Smooth muscle cell (in vitro differentiated cells): ENCODE measurements at regions not wholly inside any gene's neighbourhood (a gene's known extent, or its start where the extent isn't known, plus 50 kb on each side); places are given as distances from the start of the nearest gene placed in this dataset.

ENCODE experiments used
- DNase-seq: peaks from one replicate; lab custom pipeline; 2025; ENCODE audit not compliant: unreplicated experiment; lab: John Stamatoyannopoulos, UW
- H2AFZ ChIP-seq: fragments of 200-600 bp; sonication (generic); 2 replicates; pipeline ENCODE4 v1.6.0; 2016; ENCODE audit warnings: antibody characterized with exemption, low read depth, mild to moderate bottlenecking
- H3F3A ChIP-seq: fragments of 200-600 bp; sonication (generic); 2 replicates; pipeline ENCODE4 v1.6.0; 2017; ENCODE audit warnings: antibody characterized with exemption, low read depth
- H3K27ac ChIP-seq: fragments of 200-600 bp; sonication (generic); 2 replicates; pipeline ENCODE4 v1.5.1; 2016; ENCODE audit warnings: low read depth, mild to moderate bottlenecking
- H3K27me3 ChIP-seq: fragments of 200-600 bp; sonication (generic); 2 replicates; pipeline ENCODE4 v1.6.1; 2016; ENCODE audit warnings: low read depth, mild to moderate bottlenecking
- H3K36me3 ChIP-seq: fragments of 200-600 bp; sonication (generic); 2 replicates; pipeline ENCODE4 v1.5.1; 2016; ENCODE audit warnings: low read depth
- H3K4me1 ChIP-seq: fragments of 200-600 bp; sonication (generic); 2 replicates; pipeline ENCODE4 v1.5.1; 2016; ENCODE audit warnings: low read depth
- H3K4me2 ChIP-seq: fragments of 200-600 bp; sonication (generic); 2 replicates; pipeline ENCODE4 v1.6.0; 2016; ENCODE audit warnings: mild to moderate bottlenecking
- H3K4me3 ChIP-seq: fragments of 200-600 bp; sonication (generic); 2 replicates; pipeline ENCODE4 v1.5.1; 2016; ENCODE audit warnings: mild to moderate bottlenecking
- H3K79me2 ChIP-seq: fragments of 200-600 bp; sonication (generic); 2 replicates; pipeline ENCODE4 v1.6.0; 2016; ENCODE audit warnings: low read depth, mild to moderate bottlenecking
- H3K9ac ChIP-seq: fragments of 200-600 bp; sonication (generic); 2 replicates; pipeline ENCODE4 v1.6.0; 2016; ENCODE audit warnings: low read depth
- H3K9me3 ChIP-seq: fragments of 200-600 bp; sonication (generic); replicated peaks from 2 replicates; pipeline ENCODE4 v1.5.1; 2016; ENCODE audit warnings: low read depth
- H4K20me1 ChIP-seq: fragments of 200-600 bp; sonication (generic); 2 replicates; pipeline ENCODE4 v1.6.0; 2016; ENCODE audit warnings: low read depth
- WGBS: methylation state at CpG from one replicate; pipeline ENCODE4 v1.1.7; 2016; ENCODE audit warnings: low lambda C conversion rate; 5-methylcytosine and 5-hydroxymethylcytosine counted together
- TF ChIP-seq, protein P1 (sequence below): fragments of 200-600 bp; sonication (generic); IDR thresholded peaks from 2 replicates; pipeline ENCODE4 v1.5.1; 2017; ENCODE audit warnings: borderline replicate concordance, mild to moderate bottlenecking, antibody characterized with exemption; ENCODE audit not compliant: insufficient read depth, poor library complexity, severe bottlenecking

DNA sequence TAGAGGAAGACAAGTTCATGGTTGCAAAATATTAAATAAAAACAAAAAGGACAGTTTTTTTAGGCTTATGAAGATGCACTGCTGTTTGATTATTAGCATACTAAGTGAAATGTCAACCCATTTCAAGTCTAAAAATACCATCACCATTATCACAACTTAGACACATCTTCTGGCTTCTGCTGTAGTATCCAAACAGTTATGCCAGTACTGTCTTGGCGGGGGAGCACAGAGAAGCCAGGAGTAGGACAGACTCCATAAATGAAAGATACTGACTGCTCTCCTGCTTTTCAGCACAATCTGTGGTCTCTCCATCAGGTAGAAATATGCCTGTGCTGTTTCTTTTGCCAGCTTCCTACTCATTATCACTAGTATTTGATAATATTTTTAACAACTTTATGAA, 179.2 kb upstream of the DSEL start:
- H3K27ac ChIP-seq: no peak overlapping the region
- H3K27me3 ChIP-seq: no peaks in the 10 kb centered on the region
- no peaks in the 10 kb centered on the region for H3F3A ChIP-seq
- H3K36me3 ChIP-seq: no peaks in the 10 kb centered on the region
- WGBS: 100% methylated on average over 1 of the region's 1 CpG
- H3K4me1 ChIP-seq: no peaks in the 10 kb centered on the region
- no peak overlapping the region for H3K9ac ChIP-seq
- no peak overlapping the region for H3K4me3 ChIP-seq
- H2AFZ ChIP-seq: no peak overlapping the region
- no peak overlapping the region for H3K4me2 ChIP-seq
- no peak for DNase-seq
- TF ChIP-seq, protein P1, sequence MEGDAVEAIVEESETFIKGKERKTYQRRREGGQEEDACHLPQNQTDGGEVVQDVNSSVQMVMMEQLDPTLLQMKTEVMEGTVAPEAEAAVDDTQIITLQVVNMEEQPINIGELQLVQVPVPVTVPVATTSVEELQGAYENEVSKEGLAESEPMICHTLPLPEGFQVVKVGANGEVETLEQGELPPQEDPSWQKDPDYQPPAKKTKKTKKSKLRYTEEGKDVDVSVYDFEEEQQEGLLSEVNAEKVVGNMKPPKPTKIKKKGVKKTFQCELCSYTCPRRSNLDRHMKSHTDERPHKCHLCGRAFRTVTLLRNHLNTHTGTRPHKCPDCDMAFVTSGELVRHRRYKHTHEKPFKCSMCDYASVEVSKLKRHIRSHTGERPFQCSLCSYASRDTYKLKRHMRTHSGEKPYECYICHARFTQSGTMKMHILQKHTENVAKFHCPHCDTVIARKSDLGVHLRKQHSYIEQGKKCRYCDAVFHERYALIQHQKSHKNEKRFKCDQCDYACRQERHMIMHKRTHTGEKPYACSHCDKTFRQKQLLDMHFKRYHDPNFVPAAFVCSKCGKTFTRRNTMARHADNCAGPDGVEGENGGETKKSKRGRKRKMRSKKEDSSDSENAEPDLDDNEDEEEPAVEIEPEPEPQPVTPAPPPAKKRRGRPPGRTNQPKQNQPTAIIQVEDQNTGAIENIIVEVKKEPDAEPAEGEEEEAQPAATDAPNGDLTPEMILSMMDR: no peak
- H4K20me1 ChIP-seq: no peaks in the 10 kb centered on the region
- no peaks in the 10 kb centered on the region for H3K79me2 ChIP-seq
- H3K9me3 ChIP-seq: no peaks in the 10 kb centered on the region

DNA sequence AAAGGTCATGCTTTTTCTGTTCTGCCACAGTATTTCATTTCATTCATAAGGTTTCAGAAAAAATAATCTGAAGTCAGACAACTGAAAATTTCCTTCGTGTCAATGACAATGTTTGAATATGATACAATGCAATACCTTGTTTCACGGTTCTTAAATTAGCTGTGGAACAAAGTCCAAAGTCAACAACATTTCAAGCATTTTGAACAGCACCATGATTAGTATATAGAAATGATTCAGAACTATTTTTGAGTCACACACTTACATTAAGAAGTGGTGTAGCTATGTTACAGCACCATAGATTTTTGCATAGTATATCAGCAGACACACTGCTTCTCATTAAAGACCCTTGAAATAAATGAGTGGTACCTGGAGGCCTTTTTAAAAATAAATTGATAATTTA, 178.3 kb upstream of the DSEL start:
- H3K4me3 ChIP-seq: no peak overlapping the region
- H3K27me3 ChIP-seq: no peaks in the 10 kb centered on the region
- no peaks in the 10 kb centered on the region for H4K20me1 ChIP-seq
- no peak overlapping the region for H3K9ac ChIP-seq
- H3K4me1 ChIP-seq: no peaks in the 10 kb centered on the region
- no peaks in the 10 kb centered on the region for H3F3A ChIP-seq
- H3K79me2 ChIP-seq: no peaks in the 10 kb centered on the region
- TF ChIP-seq, protein P1: no peak
- H3K9me3 ChIP-seq: no peaks in the 10 kb centered on the region
- no peak overlapping the region for H3K27ac ChIP-seq
- no peak overlapping the region for H2AFZ ChIP-seq
- WGBS: 89% methylated on average over 2 of the region's 2 CpGs
- H3K4me2 ChIP-seq: no peak overlapping the region
- H3K36me3 ChIP-seq: no peaks in the 10 kb centered on the region
- no peak for DNase-seq

DNA sequence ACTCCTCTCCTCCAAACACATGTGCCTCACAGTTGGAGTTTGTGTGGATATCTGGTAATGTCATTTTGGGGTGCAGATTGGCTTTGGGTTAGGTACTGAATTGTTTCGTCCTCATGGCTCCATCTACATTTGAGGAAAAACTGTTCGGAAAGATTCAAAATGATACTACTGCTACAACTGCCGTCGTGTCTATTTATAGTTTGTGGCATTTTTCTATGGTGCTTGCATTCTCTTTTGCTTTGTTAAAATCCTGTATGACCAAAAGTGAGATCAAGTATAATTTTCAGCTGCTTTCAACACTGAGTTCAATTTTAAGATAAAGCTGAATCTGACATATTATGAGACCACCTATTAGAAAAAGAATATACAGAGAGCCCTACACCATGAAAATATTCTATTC, 176.3 kb upstream of the DSEL start:
- Histone ChIP-seq H3F3A (no peaks in the 10 kb centered on the region), H3K79me2 (no peaks in the 10 kb centered on the region), H2AFZ (no peak overlapping the region), H3K9me3 (no peaks in the 10 kb centered on the region), H3K4me3 (no peak overlapping the region), H3K4me1 (no peaks in the 10 kb centered on the region), H3K27me3 (no peaks in the 10 kb centered on the region), H3K36me3 (no peaks in the 10 kb centered on the region), H3K9ac (no peak overlapping the region), H4K20me1 (no peaks in the 10 kb centered on the region), H3K4me2 (no peak overlapping the region), H3K27ac (no peak overlapping the region)
- 91% methylated on average over 4 of the region's 4 CpGs for WGBS
- DNase-seq: no peak
- TF ChIP-seq, protein P1: no peak

DNA sequence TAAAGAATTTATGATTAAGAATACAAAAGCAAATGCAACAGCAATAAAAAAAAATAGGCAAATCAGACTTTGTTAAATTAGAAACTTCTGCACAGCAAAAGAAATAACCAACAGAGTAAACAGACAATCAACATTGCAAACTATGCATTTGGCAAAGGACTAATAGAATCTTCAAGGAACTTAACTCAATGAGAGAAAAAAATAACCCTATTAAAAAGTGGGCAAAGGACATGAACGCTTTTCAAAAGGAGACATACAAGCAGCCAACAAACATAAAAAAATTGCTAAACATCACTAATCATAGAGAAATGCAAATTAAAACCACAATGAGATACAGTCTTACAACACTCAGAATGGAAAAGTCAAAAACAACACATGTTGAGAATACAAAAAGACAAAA, 166.0 kb upstream of the DSEL start:
- H3K27ac ChIP-seq: no peak overlapping the region
- no peaks in the 10 kb centered on the region for H3K27me3 ChIP-seq
- H3K9me3 ChIP-seq: no peaks in the 10 kb centered on the region
- no peaks in the 10 kb centered on the region for H3K79me2 ChIP-seq
- no peak overlapping the region for H3K4me2 ChIP-seq
- no peaks in the 10 kb centered on the region for H4K20me1 ChIP-seq
- H2AFZ ChIP-seq: no peak overlapping the region
- H3F3A ChIP-seq: no peaks in the 10 kb centered on the region
- H3K4me3 ChIP-seq: no peak overlapping the region
- no peaks in the 10 kb centered on the region for H3K4me1 ChIP-seq
- DNase-seq: no peak
- TF ChIP-seq, protein P1: no peak
- no peaks in the 10 kb centered on the region for H3K36me3 ChIP-seq
- WGBS: 90% methylated on average over 1 of the region's 1 CpG
- no peak overlapping the region for H3K9ac ChIP-seq
